HCEC 1CT (cell line): ENCODE measurements at regions not wholly inside any gene's neighbourhood (a gene's known extent, or its start where the extent isn't known, plus 50 kb on each side); places are given as distances from the start of the nearest gene placed in this dataset.
A peak's percentile ranks its signal among the peaks of the same experiment; 100 is the strongest.
"Not testable (repeated sequence)": the region's sequence is repeated elsewhere in the genome, so short reads cannot be mapped to it uniquely, and the experiment has no call there.

Experiments used
- DNase-seq: peaks from one replicate; pipeline ENCODE4 v3.0.0-alpha.2; 2017

DNA sequence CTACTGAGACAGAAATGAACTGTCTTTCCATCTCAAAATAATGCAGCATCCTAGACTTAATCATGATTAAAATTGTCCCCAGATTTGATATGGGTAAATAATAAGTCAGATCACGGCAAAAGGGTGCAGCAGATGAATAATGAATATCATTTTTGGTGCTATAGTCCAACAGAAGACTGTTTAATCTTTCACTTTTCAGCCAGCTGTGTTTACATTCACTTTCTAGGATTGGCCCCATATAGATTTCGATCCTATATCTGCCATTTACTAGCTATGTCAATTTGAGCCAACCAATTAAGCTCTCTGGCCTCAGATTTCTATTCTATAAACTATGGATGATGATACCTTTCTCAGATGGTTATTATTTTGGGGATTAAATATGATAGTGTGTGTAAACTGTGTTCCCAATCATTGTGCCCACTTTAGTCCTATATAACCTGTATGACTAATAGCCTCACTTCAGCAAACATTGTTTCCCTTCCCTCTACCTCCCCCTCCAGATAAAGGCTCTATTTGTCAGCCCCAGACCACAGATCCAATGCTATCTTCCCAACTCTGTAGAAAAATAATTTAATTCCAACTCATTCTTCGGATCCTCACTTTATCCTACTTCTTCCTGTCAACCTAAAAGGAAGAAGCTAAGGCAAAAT, 53.6 kb upstream of the NT5E start:
- DNase-seq, result no peak

DNA sequence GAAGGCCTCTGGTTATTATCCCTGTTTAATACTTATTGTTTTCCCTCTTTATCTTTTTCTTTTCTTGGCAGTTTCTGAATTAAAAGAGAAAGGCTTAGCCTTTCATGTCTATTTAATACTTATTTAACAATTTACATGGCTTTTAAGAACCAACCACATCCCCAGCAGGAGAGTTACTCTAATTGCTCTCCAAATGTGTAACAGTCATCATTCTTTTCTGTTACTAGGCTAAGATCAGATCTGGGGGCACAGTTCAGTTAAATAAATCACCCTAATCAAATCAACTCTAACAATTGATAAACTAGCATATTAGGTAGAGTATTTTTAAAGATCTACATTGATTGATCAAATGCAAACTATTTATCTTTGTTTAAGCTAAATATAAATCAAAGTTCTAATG, 54.1 kb upstream of the NT5E start:
- no peak for DNase-seq

DNA sequence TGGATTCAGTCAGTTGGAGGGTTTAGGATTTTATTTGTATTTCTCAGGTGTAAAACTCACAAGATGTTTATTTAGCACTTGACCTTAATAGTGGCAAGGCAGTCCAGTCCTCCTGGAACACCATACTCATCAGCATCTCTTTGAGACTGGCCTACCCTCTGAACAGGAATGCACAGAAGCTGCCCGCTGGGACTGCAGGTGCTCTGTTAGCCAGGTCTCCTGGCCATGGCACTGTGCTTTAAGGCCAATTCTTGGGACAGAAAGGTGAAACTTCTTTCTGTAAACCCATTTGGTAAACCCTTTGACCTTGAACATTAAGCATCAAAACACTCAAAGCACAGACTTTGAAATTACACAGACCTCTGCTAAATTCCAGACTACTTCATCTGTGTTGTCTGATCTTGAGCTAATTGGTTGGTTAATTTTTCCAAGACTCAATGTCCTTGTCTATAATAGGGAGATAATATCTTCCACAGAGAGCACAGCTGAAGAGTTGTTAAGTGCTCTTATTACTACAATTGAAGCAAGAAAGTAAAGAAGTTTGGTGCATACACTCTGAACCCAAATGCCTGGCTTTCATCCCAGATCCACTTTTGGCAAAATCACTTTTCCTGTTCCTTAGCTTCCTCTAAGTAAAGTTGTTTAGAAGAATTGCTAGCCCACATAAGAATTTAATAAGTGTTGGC, 54.9 kb upstream of the NT5E start:
- DNase-seq, result no peak

DNA sequence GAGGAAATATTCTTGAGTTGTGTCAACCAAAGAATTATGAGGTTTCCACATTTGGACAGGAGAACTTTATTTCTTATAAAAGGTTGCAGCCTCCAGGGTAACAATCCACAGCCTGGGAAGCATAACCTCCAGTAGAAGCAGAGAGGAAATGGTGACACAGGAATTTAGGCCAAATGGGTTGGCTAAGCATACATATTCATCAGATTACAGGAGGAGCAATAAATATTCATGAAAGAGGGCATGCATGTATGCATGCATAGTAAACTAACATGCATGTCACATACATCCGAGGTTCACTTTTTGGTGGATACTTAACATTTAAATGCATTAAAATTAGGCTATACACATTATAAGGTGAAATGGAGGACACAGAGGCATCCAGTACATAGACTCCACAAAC, 55.7 kb upstream of the NT5E start:
- DNase-seq, result no peak

DNA sequence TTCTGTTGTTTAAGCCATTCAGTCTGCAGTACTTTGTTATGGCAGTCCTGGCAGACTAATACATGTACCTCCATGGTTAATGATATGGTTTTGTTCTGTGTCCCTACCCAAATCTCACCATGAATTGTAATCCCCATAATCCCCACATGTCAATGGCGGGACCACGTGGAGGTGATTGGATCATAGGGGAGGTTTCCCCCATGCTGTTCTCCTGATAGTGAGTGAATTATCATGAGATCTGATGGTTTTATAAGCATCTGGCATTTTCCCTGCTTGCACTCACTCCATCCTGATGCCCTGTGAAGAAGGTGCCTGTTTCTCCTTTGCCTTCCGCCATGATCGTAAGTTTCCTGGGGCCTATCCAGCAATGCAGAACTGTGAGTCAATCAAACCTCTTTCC, 57.5 kb upstream of the NT5E start:
- no peak for DNase-seq

DNA sequence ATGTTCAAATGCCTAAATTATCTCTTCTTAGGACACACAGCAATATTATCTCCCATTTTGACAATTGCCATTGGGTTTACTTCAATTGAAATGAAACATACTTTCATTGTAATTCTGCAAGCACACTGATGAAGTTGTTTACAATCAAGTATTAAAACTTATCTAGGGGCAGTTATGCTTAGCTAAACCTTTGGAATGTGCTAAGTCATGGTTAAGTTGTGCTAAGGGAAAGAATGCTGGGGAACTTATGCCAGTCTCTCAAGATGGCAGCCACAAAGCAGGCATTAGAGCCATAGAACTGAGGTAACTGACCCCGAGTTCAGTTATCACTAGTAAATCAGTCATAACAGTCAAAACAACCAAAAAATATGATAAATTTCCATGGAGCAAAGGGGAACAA, 59.1 kb upstream of the NT5E start:
- DNase-seq, result peak; percentile 37

DNA sequence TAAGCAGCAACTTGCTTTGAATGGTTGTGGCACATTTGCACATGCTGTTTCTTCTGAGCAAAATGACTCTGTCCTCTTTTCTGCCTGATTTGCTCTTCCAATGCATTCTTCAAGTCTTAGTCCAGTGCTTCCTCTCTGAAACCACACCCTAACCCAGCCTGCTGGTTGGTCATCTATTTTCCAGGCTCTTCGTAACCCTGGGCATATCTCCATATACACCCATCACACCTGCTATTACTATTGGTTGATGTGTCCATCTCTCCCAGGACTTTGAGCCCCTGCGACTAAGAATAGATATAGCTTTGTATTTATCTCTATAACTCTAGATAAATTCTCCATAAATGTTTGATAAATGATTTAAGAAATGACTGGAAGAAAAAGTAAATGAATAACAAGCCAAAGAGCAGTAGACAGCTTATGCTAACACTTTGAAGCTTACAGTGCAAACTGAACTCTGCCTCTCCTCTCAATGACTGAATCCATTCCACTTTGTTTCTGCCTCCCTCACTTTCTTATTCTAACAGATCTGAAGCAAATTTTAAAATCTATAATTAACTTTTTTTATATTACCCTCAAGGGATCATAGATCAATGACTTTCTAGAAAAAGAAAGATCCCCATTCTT, 59.7 kb upstream of the NT5E start:
- DNase-seq, result peak; percentile 34

DNA sequence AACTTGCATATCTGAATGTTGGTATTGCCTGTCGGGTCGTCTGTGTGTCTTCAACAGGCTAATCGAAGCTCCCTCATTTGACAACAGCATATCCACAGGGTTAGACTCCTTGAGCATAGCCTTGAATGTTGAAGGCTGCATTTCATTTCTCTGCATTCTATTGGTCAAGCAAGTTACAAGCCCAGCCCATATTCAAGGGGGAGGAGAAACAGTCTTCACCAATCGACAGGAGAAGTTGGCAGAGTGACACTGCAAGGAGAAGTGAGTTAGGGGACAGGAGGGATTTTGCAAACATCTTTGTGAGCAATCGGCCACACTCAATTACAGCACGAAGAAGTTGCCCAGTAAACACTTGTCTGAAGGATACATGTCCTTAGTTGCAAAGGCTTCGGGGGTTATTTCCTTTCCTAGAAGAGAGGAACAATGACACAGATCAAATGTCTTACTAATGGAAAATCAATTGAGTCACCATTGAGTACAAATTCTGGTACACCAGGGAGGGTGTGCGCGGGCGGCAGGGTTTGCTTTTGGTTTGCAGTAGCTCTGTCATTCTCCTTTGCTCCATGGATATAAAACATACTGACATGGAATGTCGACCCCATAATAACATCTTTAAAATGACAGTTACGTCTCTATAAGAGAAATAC, 60.6 kb upstream of the NT5E start:
- no peak for DNase-seq

DNA sequence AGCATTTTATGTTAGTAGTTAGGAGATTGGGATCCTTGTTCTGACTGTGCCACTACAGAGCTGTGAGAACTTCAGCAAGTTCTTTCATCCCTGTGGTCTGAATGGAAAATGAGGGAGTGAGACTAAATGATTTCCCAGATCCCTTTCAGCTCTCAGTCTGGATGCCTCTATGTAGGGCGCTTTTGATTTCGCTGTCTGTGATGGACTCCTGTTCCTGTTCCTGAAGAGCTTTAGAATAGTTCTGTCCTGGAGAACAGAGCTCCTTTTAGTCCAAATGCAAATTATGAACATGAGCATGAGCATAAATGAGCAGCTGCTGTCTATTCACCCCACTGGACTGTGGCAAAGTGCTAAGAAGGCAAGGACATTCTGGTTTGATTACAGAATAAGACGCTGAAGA, 61.4 kb upstream of the NT5E start:
- DNase-seq, result no peak

DNA sequence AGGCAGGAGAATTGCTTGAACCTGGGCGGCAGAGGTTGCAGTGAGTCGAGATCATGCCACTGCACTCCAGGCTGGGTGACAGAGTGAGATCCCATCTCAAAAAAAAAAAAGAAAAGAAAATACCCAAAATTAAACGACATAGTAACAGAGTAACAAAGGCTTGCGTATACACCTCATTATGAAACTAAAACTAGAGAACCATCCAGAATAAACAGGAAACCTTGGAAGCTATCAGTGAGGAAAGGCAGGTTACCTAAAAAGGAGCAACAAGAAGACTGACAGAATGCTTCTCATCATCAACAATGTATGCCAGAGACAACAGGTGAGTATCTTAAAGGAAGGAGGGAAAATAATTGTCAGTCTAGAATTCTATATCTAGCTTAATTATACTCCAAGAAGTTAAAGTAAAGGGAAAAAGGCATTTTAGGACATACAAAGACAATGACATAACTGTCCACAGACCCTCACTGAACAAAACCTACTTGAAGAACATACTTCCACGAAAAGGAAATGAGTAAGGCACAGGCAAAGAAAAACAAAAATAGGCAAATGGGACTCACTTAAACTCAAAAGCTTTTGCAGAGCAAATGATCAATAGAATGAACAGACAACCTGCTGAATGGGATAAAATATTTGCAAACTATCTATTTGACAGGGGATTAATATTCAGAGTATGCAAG, 64.1 kb upstream of the NT5E start:
- DNase-seq, result no peak

DNA sequence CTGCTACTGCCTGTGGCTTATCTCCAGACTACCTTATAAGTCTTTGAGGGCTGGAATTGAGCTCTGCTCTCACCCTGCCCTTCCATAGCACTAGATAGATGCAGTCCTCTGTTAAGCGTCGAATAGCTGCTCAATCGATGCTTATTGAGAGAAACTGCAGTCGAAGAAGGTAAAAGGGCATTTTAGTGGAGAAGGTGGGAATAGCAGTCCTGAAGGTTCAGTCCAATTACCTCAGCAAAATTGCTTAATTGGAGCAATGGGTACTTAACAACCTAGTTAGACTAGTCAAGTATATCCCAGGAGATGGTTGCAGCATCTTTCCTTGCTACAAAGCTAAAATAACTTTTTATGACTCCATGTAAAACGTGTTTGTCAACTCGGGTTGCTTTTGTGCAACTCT, 66.8 kb upstream of the NT5E start:
- DNase-seq, result no peak

DNA sequence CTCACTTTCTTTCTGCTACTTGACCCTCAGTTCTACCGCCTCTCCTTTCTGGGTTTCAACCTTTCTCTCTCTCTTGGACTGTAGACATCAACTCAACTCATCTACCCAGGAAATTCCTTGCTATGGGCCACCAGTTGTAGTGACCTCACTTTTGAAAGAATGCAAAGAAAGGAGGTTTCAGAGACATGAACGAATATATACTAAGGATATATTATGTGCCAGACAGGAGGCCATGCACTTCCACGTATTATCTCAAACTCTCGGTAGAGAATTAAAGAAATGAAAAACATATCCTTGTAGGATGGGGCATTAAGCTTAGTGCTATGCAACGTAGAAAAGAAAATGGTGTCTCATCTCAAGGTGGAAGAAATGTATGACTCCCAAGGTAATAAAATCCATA, 67.3 kb upstream of the NT5E start:
- no peak for DNase-seq

DNA sequence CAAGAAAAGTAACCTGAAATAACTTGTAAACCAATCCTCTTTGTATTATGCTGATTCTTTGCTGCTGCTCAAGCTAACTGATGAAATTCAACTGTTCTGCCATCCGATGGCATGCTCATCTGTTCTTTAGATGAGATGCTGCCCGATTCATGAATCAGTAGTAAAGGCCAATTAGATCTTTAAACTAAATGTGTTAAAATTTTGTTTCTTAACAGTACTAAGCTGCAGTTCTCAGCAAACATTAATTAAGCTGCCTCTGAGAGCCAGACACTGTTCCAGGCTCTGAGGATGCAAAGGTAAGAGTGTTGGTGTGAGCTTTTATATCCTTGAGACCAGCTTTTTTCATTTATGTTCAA, 77.0 kb upstream of the NT5E start:
- no peak for DNase-seq

DNA sequence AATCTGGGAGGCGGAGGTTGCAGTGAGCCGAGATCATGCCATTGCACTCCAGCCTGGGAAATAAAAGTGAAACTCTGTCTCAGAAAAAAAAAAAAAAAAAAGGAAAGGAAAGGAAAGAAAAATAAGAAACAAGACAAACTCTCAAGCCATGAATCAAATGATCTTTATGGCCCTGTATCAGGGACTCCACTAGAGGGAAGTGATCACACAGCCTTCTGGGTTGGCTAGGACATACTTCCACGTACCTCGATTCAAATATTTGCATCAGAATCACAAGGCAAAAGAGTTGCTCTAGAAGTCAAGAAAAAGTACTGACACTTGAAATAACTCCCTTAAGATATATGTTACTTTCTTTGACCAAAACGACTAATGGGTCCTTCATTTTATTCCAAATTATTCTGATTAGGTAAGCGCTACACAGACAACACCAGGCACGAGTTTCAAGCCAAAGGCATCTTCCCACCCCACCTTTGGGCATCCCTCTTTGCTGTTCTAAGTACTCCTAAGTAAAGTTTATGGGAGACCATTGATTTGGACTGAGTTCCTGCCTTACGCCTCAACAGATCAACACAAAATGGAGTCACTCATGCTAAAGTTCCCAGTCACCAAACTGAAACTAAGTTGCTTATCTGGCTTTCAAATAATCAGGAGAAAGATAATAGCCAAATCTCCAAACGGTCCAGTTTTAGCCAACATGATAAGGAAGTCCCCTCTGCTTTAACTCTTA, 77.5 kb upstream of the NT5E start:
- no peak for DNase-seq

DNA sequence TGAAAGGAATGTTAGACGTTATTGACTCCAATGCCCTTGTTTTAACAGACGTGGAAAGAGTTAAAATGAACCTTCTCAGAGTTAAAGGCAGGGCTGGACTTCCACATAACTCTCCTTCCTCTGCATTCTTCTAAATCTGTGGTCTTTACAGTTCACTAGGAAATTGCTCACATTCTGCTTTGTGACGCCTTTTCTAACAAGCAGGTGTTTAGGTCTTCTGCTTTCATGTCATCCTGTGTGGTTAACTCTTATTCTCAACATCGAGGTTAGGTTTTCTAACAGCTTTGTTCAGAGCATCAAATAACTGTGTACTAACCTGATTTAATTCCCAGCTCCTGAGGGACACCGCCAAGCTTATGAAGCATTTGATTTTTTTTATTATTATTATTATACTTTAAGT, 81.3 kb upstream of the NT5E start:
- DNase-seq, result no peak

DNA sequence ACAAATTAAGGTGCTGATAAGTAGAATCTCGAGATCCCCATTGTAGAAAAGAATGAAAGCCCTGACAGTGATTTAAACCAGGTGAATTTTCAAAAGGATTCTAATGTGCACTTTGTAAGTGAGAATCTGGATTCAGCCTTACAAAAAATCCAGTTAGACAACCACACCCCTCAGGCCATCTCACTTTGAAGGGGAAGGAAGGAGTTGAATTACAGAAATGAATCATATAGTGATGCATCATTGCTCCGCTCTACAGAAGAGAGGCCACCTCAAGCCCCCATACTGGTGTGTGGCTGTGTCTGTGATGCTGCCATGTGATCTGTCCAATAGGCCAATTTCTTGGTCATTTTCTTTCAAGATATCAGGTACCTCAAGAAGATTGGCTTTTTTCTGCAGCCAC, 85.5 kb upstream of the NT5E start:
- peak; percentile 87 for DNase-seq

DNA sequence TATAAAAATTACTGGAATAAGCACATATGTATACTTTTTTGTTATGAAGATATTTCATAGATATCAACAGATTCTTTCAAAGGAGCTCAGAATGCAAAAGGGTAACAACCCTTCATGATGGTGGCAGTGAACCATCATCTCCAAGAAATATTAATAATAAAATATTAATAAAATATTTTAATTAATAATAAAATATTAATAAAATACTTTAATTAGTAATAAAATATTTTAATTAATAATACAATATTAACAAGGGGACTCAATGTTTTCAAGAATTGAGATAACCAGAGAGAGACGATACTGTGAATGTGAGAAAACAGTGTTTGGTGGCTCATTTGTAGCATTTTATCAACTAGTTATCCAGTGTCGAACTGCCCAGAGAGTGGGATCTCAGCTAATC, 86.0 kb upstream of the NT5E start:
- no peak for DNase-seq

DNA sequence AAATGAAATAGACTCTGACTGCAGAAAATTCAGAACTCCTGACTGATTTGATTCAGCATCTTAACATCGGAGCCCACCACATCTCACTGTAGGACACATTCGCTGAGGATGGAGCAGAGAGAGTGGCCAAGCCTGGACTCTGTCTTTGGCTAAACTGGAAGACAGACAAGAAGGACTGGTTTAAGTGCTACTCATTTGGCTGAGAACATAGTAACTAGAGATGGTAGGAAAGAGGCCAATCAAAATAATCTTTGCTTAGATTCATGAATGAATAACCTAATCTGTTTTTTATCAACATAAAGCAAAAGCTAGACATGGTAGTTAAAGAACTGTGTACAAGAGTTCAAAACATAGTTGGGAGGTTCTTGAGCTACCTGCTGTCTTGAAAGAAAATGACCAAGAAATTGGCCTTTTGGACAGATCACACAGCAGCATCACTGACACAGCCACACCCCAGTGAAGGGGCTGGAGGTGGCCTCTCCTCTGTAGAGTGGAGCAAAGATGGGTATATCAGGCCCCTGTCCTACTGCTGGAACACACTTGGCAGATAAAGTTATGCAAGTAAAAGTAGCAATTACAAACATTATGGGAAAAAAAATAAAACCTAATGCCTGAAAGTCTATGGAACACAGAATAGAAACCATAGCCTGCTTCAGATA, 87.1 kb upstream of the NT5E start:
- DNase-seq, result no peak

DNA sequence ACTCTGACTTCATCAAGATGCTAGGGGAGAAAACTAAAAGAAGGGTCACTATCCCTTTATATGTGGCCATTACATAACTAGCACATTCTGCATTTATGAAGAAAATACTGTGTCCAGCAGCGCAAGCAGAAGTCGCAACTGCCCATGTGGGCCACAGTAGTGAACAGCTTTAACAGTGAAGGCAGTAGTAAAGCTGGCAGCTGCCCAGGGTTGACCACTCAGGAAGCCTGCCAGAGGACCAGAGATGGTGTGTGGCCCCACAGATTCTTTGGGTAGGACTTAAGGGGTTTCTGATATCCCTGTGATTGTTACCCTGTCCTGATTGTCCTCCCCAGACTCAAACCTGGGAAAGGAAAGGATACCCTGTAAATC, 88.3 kb upstream of the NT5E start:
- no peak for DNase-seq

DNA sequence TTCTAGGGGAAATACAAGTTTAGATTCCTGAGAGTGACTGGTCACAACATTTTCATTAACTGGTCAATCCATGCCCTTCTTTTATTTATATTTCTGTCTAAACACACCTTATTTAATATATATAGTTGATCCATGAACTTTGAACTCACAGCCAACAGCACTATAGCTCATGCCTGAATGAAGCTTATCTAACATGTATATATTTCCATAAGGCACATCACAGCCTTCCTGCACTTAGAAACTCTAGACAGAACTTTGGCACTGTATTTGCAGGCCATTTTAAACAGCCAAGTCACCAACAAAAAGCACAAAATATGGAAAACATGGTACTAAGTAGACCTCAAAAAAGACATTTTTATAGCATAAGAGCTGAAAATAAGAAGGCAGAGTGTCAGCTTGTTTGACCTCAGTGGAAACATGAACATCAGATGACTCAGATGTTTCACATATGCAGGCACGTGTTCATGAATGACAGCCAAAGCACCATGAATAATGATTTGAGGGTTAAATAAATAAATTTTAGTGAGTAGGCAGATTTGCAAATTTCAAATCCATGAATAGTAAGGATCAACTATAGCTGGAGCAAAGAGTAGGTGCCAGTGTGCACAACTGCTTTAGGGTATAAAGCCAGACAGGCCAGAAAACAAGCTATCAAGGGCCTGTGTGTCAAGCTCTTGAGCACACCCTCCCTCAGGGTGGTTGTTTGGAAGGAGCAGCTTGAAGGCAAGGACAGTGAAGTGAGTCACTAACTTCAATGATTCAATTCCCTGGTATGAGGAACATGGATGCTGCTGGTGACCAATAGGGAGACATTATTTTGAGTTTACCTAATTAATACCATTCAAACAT, 88.9 kb upstream of the NT5E start:
- peak; percentile 98 for DNase-seq

DNA sequence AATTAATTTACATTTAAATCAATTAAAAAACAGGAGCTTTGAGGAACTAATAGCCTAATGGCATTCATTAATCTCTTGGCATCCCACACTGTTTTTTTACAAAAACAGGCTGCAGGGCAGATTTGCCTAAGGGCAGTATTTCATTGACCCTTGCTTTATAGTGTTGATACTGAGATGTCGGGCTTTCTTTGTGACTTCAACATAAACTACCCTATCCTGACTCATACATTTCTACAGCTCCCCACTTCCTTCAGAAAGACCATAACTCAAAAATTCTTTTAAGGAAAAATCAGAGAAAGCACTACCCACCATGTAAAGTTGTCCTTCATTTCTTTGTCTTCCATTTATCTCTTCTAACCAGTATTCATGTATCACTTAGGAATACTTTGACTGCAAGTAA, 92.2 kb upstream of the NT5E start:
- no peak for DNase-seq

DNA sequence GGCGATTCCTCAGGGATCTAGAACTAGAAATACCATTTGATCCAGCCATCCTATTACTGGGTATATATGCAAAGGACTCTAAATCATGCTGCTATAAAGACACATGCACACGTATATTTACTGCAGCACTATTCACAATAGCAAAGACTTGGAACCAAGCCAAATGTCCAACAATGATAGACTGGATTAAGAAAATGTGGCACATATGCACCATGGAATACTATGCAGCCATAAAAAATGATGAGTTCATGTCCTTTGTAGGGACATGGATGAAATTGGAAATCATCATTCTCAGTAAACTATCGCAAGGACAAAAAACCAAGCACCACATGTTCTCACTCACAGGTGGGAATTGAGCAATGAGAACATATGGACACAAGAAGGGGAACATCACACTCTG, 93.1 kb upstream of the NT5E start:
- DNase-seq, result not testable (repeated sequence)
